H1 (cell line): ENCODE measurements at regions not wholly inside any gene's neighbourhood (a gene's known extent, or its start where the extent isn't known, plus 50 kb on each side); places are given as distances from the start of the nearest gene placed in this dataset.

ENCODE experiments used
- CTCF ChIA-PET: fragments of 300-600 bp; sonication (Branson Sonifier 250); formaldehyde crosslinking; loops from one replicate; lab custom pipeline; 2021; ENCODE audit not compliant: partially characterized antibody; lab: Charles Lee
- POLR2A ChIA-PET: fragments of 300-600 bp; sonication (Branson Sonifier 250); formaldehyde crosslinking; loops from one replicate; lab custom pipeline; 2021; ENCODE audit warnings: inconsistent platforms; ENCODE audit not compliant: partially characterized antibody; lab: Charles Lee
- DNase-seq, 2 experiments: peaks; one replicate each; pipeline versions ENCODE4 v3.0.0 to v3.0.0-alpha.2; 2010 to 2022; ENCODE audit warnings: low spot score in 2 of 2, low read depth in 1 of 2, mixed read lengths in 1 of 2
- FAIRE-seq: peaks from 2 replicates; lab custom pipeline; 2011; peaks lifted over from hg19 to GRCh38; lab: Jason Lieb, UNC
- H2AFZ ChIP-seq: 2 replicates; pipeline ENCODE4 v1.8.1; 2012; ENCODE audit warnings: low read length, inconsistent platforms
- H2AK5ac ChIP-seq: 2 replicates; pipeline ENCODE4 v1.6.1; 2013; ENCODE audit warnings: low read depth, low read length
- H2BK120ac ChIP-seq: replicated peaks from 2 replicates; pipeline ENCODE3; 2013; ENCODE audit warnings: low read depth, low read length, inconsistent platforms
- H2BK12ac ChIP-seq: 2 replicates; pipeline ENCODE4 v1.6.1; 2013; ENCODE audit warnings: low read depth, low read length
- H2BK15ac ChIP-seq: 2 replicates; pipeline ENCODE4 v1.6.1; 2013; ENCODE audit warnings: low read length
- H2BK20ac ChIP-seq: 2 replicates; pipeline ENCODE4 v1.6.1; 2013; ENCODE audit warnings: low read length
- H2BK5ac ChIP-seq: 2 replicates; pipeline ENCODE4 v1.6.1; 2013; ENCODE audit warnings: low read depth, low read length
- H3K14ac ChIP-seq: 2 replicates; pipeline ENCODE4 v1.6.1; 2013; ENCODE audit warnings: inconsistent platforms; ENCODE audit not compliant: insufficient read length
- H3K18ac ChIP-seq: 2 replicates; pipeline ENCODE4 v1.6.1; 2013; ENCODE audit warnings: low read length; ENCODE audit errors: extremely low read depth
- H3K23ac ChIP-seq: 2 replicates; pipeline ENCODE4 v1.6.1; 2013; ENCODE audit warnings: inconsistent platforms; ENCODE audit not compliant: insufficient read length
- H3K23me2 ChIP-seq: 2 replicates; pipeline ENCODE4 v1.6.1; 2013; ENCODE audit warnings: low read depth, low read length
- H3K27ac ChIP-seq: 2 replicates; pipeline ENCODE4 v1.6.1; 2011; ENCODE audit warnings: low read depth, low read length, inconsistent platforms
- H3K27me3 ChIP-seq, 4 experiments: replicated peaks in 1 of 4; 1 replicate in 1 of 4; 2 replicates in 3 of 4; pipeline versions ENCODE4 v1.6.1 to v1.8.1; 2011 to 2013; ENCODE audit warnings: low read length in 3 of 4, mild to moderate bottlenecking in 3 of 4, inconsistent platforms in 2 of 4, mixed read lengths in 2 of 4, moderate library complexity in 1 of 4; ENCODE audit not compliant: control insufficient read depth in 3 of 4, insufficient read depth in 3 of 4; ENCODE audit errors: extremely low read depth in 1 of 4
- H3K36me3 ChIP-seq, 4 experiments: 2 replicates each; pipeline versions ENCODE4 v1.6.1 to v1.8.1; 2011 to 2013; ENCODE audit warnings: mild to moderate bottlenecking in 4 of 4, low read length in 3 of 4, moderate library complexity in 2 of 4, control low read depth in 1 of 4, inconsistent platforms in 1 of 4; ENCODE audit not compliant: insufficient read depth in 4 of 4, control insufficient read depth in 2 of 4
- H3K4ac ChIP-seq: replicated peaks from 2 replicates; pipeline ENCODE3; 2013; ENCODE audit warnings: low read length, low read depth, mixed read lengths, inconsistent platforms; ENCODE audit not compliant: insufficient read length
- H3K4me1 ChIP-seq, 4 experiments: replicated peaks in 1 of 4; 1 replicate in 1 of 4; 2 replicates in 3 of 4; pipeline versions ENCODE4 v1.6.1 to v1.8.1; 2011 to 2013; ENCODE audit warnings: low read length in 3 of 4, inconsistent platforms in 2 of 4, mixed read lengths in 1 of 4; ENCODE audit not compliant: insufficient read depth in 4 of 4, control insufficient read depth in 3 of 4
- H3K4me2 ChIP-seq, 2 experiments: 2 replicates each; pipeline versions ENCODE4 v1.6.1 to v1.8.1; 2011 to 2013; ENCODE audit warnings: low read depth in 2 of 2, low read length in 2 of 2, control low read depth in 1 of 2, inconsistent platforms in 1 of 2, mild to moderate bottlenecking in 1 of 2; ENCODE audit not compliant: insufficient read depth in 1 of 2
- H3K4me3 ChIP-seq, 4 experiments: fragments of 200-600, 300-600 bp in 1 of 4; sonication (generic), shearing (Covaris generic), sonication (Bioruptor Twin) in 1 of 4; 2 replicates each; pipeline versions ENCODE4 v1.5.1 to v1.8.1; 2011 to 2016; ENCODE audit warnings: low read length in 4 of 4, low read depth in 3 of 4, control low read depth in 2 of 4, inconsistent platforms in 2 of 4, mild to moderate bottlenecking in 2 of 4, mixed read lengths in 1 of 4, moderate library complexity in 1 of 4; ENCODE audit not compliant: insufficient read depth in 2 of 4; ENCODE audit errors: extremely low read depth in 1 of 4
- H3K56ac ChIP-seq: replicated peaks from 2 replicates; pipeline ENCODE3; 2013; ENCODE audit warnings: low read depth, mild to moderate bottlenecking, mixed read lengths, low read length, inconsistent platforms; ENCODE audit not compliant: insufficient read length
- H3K79me1 ChIP-seq: 2 replicates; pipeline ENCODE4 v1.6.1; 2013; ENCODE audit warnings: low read depth, low read length, control low read depth
- H3K79me2 ChIP-seq, 2 experiments: 2 replicates each; pipeline versions ENCODE4 v1.6.1 to v1.8.1; 2012 to 2013; ENCODE audit warnings: low read length in 2 of 2, mild to moderate bottlenecking in 2 of 2, inconsistent platforms in 1 of 2; ENCODE audit not compliant: insufficient read depth in 2 of 2, control insufficient read depth in 1 of 2
- H3K9ac ChIP-seq, 4 experiments: replicated peaks in 1 of 4; 1 replicate in 1 of 4; 2 replicates in 3 of 4; pipeline versions ENCODE4 v1.6.1 to v1.8.1; 2011 to 2013; ENCODE audit warnings: low read depth in 3 of 4, low read length in 3 of 4, control low read depth in 2 of 4, mild to moderate bottlenecking in 2 of 4, moderate library complexity in 2 of 4, inconsistent platforms in 1 of 4; ENCODE audit errors: extremely low read depth in 1 of 4
- H3K9me3 ChIP-seq, 2 experiments: 2 replicates each; pipeline versions ENCODE4 v1.6.1 to v1.8.1; 2012 to 2013; ENCODE audit warnings: mild to moderate bottlenecking in 2 of 2, moderate library complexity in 2 of 2, control low read depth in 1 of 2, inconsistent platforms in 1 of 2, low read depth in 1 of 2, low read length in 1 of 2, mixed read lengths in 1 of 2; ENCODE audit not compliant: insufficient read depth in 2 of 2
- H4K20me1 ChIP-seq, 2 experiments: replicated peaks in 1 of 2; 2 replicates each; pipeline versions ENCODE3 to v1.8.1; 2011 to 2013; ENCODE audit warnings: inconsistent platforms in 2 of 2, low read length in 2 of 2, mild to moderate bottlenecking in 1 of 2; ENCODE audit not compliant: insufficient read depth in 2 of 2, control insufficient read depth in 1 of 2
- H4K5ac ChIP-seq: 2 replicates; pipeline ENCODE4 v1.6.1; 2013; ENCODE audit warnings: low read length, low read depth, mixed read lengths, inconsistent platforms; ENCODE audit not compliant: insufficient read length
- H4K8ac ChIP-seq: 2 replicates; pipeline ENCODE4 v1.8.0; 2013; ENCODE audit warnings: mild to moderate bottlenecking, moderate library complexity, low read length, inconsistent platforms; ENCODE audit not compliant: insufficient read depth; ENCODE audit errors: extremely low read depth
- H4K91ac ChIP-seq: replicated peaks from 2 replicates; pipeline ENCODE3; 2013; ENCODE audit warnings: low read length, mixed read lengths, inconsistent platforms; ENCODE audit not compliant: insufficient read length
- CREB1 ChIP-seq: IDR thresholded peaks from 2 replicates; pipeline ENCODE4 v1.6.1; 2012; ENCODE audit warnings: inconsistent platforms
- GABPA ChIP-seq: IDR thresholded peaks from 2 replicates; pipeline ENCODE4 v1.6.1; 2011; ENCODE audit warnings: mild to moderate bottlenecking, low read length, moderate library complexity, borderline replicate concordance; ENCODE audit not compliant: insufficient read depth
- GTF2F1 ChIP-seq: IDR thresholded peaks from 2 replicates; pipeline ENCODE4 v1.6.1; 2012; ENCODE audit warnings: low read depth, low read length, improper control_type of control experiment, borderline replicate concordance
- SP4 ChIP-seq: IDR thresholded peaks from 2 replicates; pipeline ENCODE4 v1.6.1; 2012; ENCODE audit warnings: low read length, inconsistent platforms
- TCF12 ChIP-seq: IDR thresholded peaks from 2 replicates; pipeline ENCODE4 v1.6.1; 2011; ENCODE audit warnings: low read depth, mild to moderate bottlenecking, low read length
- WGBS, 2 experiments: shearing (Covaris generic) in 1 of 2; methylation state at CpG; one replicate each; pipeline versions ENCODE4 v1.1.6 to v1.1.7; 2013 to 2015; ENCODE audit warnings: low lambda C conversion rate in 2 of 2, mixed read lengths in 2 of 2, inconsistent platforms in 1 of 2, low coverage in 1 of 2, missing lambda C conversion rate in 1 of 2; ENCODE audit not compliant: insufficient replicate concordance in 2 of 2, insufficient coverage in 1 of 2, insufficient read length in 1 of 2; ENCODE audit errors: extremely low coverage in 1 of 2, missing lambda C conversion rate in 1 of 2; 5-methylcytosine and 5-hydroxymethylcytosine counted together

DNA sequence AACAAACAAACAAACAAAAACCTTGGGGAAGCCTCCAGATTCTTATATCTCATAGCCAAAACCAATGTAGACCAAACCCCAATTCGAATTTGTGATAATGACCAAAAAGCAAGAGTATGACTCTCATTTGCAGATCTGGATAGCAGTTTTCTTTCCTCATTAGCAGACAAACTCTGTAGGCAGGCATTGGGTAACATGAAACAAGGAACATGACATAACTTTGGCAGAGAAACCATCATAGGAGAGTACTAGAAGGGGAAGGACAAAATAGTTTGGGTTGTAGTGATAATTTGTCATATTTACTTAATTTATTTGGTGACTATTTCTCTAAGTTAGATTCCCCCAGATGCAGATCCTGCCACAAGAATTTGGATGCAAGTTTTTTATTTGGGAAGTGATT is 187.8 kb downstream of the MID1IP1 start:
- Histone ChIP-seq H3K23ac (no peak overlapping the region), H3K14ac (no peak overlapping the region), H2BK20ac (no peak overlapping the region), H3K4me2 (no peak overlapping the region), H3K27ac (no peak overlapping the region), H4K91ac (no peak overlapping the region), H2AK5ac (no peak overlapping the region), H2BK5ac (no peak overlapping the region)
- no peak for DNase-seq
- TF ChIP-seq TCF12 (no peak), GABPA (no peak), GTF2F1 (no peak), SP4 (no peak), CREB1 (no peak)
- TF ChIP-seq, all 59 proteins: peak for 0
- Histone ChIP-seq H3K79me1 (no peaks in the 10 kb centered on the region), H3K27me3 (no peaks in the 10 kb centered on the region), H2BK15ac (no peak overlapping the region), H3K79me2 (no peaks in the 10 kb centered on the region), H3K36me3 (no peaks in the 10 kb centered on the region), H2BK12ac (no peak overlapping the region), H3K9me3 (no peaks in the 10 kb centered on the region), H3K23me2 (no peaks in the 10 kb centered on the region), H3K4ac (no peak overlapping the region), H3K18ac (no peak overlapping the region), H3K9ac (no peak overlapping the region), H4K20me1 (no peaks in the 10 kb centered on the region), H4K5ac (no peak overlapping the region), H4K8ac (no peak overlapping the region), H3K4me3 (no peak overlapping the region), H3K56ac (no peak overlapping the region), H2AFZ (no peak overlapping the region), H3K4me1 (no peaks in the 10 kb centered on the region), H2BK120ac (no peak overlapping the region)
- ChIA-PET CTCF (no interaction called here), POLR2A (no interaction called here)
- no peak for FAIRE-seq
- WGBS, 2 experiments = 50% methylated on average over 1 of the region's 1 CpG; no CpG with 5 or more reads in 1 of the 2 experiments
